IPS DF 6.9 (cell line): ENCODE measurements at regions not wholly inside any gene's neighbourhood (a gene's known extent, or its start where the extent isn't known, plus 50 kb on each side); places are given as distances from the start of the nearest gene placed in this dataset.
"Not testable (repeated sequence)": the region's sequence is repeated elsewhere in the genome, so short reads cannot be mapped to it uniquely, and the experiment has no call there.

Source experiments
- DNase-seq: peaks from one replicate; pipeline ENCODE4 v3.0.0-alpha.2; 2013; ENCODE audit warnings: low read depth, low spot score
- H3K27ac ChIP-seq: one replicate; pipeline ENCODE4 v1.5.1; 2013; ENCODE audit warnings: low read length, control low read depth
- H3K27me3 ChIP-seq: 2 replicates; pipeline ENCODE4 v1.6.1; 2013; ENCODE audit warnings: mild to moderate bottlenecking, low read length; ENCODE audit not compliant: control insufficient read depth, insufficient read depth
- H3K36me3 ChIP-seq: 2 replicates; pipeline ENCODE4 v1.6.1; 2013; ENCODE audit warnings: low read length; ENCODE audit not compliant: control insufficient read depth, insufficient read depth
- H3K4me1 ChIP-seq: 2 replicates; pipeline ENCODE4 v1.6.1; 2013; ENCODE audit warnings: low read length; ENCODE audit not compliant: control insufficient read depth, insufficient read depth
- H3K4me3 ChIP-seq: 2 replicates; pipeline ENCODE4 v1.5.1; 2013; ENCODE audit warnings: mild to moderate bottlenecking, low read length
- H3K9me3 ChIP-seq: 2 replicates; pipeline ENCODE4 v1.6.1; 2013; ENCODE audit warnings: low read length, inconsistent platforms; ENCODE audit not compliant: control insufficient read depth, insufficient read depth
- WGBS: extraction: QIAGEN DNeasy Blood & Tissue Kit; methylation state at CpG from one replicate; pipeline ENCODE4 v1.1.7; 2013; ENCODE audit warnings: mixed read lengths, missing lambda C conversion rate; ENCODE audit not compliant: insufficient read length, insufficient coverage; 5-methylcytosine and 5-hydroxymethylcytosine counted together

- Histone ChIP-seq H3K4me1 (no peaks in the 10 kb centered on the region), H3K9me3 (no peaks in the 10 kb centered on the region), H3K4me3 (no peak overlapping the region), H3K27ac (no peak overlapping the region), H3K27me3 (no peaks in the 10 kb centered on the region), H3K36me3 (no peaks in the 10 kb centered on the region)
- no CpG with 5 or more reads among the region's 7 CpGs for WGBS
- no peak for DNase-seq
Measured at GRCh38 chr7:66517212-66517909, 111.3 kb upstream of the KCTD7 start.

GRCh38 chr7:66518151-66518691 is 110.5 kb upstream of the KCTD7 start:
- Histone ChIP-seq H3K4me3 (no peak overlapping the region), H3K9me3 (no peaks in the 10 kb centered on the region), H3K4me1 (no peaks in the 10 kb centered on the region), H3K36me3 (no peaks in the 10 kb centered on the region), H3K27ac (no peak overlapping the region), H3K27me3 (no peaks in the 10 kb centered on the region)
- WGBS, result no CpG with 5 or more reads among the region's 14 CpGs
- no peak for DNase-seq

- H3K27me3 ChIP-seq, result no peaks in the 10 kb centered on the region
- no CpG with 5 or more reads among the region's 4 CpGs for WGBS
- no peak overlapping the region for H3K27ac ChIP-seq
- no peak for DNase-seq
- H3K4me1 ChIP-seq, result no peaks in the 10 kb centered on the region
- H3K4me3 ChIP-seq, result no peak overlapping the region
- no peaks in the 10 kb centered on the region for H3K36me3 ChIP-seq
- H3K9me3 ChIP-seq, result no peaks in the 10 kb centered on the region
Measured at GRCh38 chr7:66521675-66522074, 107.0 kb upstream of the KCTD7 start.

DNA sequence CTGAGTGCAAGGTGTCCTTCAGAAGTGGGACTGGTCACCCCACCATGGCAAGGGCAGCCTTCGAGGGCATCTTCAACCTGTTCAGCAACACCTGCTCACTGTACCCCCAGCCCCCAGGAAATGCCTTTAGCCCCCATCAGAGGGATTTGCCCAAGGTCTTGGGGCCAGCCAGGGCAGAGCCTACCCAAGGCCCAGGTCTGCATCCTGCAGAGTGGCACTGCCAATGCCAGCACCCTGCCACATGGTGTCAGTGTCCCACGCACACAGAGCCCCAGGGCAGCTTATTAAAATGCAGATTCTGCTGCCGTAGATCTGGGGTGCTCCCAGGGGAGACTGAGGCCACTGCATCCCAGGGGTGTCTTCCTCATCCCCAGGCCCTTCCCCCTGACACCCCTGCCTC is 106.2 kb upstream of the KCTD7 start:
- DNase-seq, result no peak
- WGBS, result no CpG with 5 or more reads among the region's 3 CpGs

GRCh38 chr7:66523409-66523808 is 105.3 kb upstream of the KCTD7 start:
- H3K4me1 ChIP-seq, result no peaks in the 10 kb centered on the region
- no peak overlapping the region for H3K27ac ChIP-seq
- WGBS, result no CpG with 5 or more reads among the region's 6 CpGs
- H3K36me3 ChIP-seq, result no peaks in the 10 kb centered on the region
- no peaks in the 10 kb centered on the region for H3K27me3 ChIP-seq
- DNase-seq, result no peak
- no peaks in the 10 kb centered on the region for H3K9me3 ChIP-seq
- no peak overlapping the region for H3K4me3 ChIP-seq

More for the DNA sequence above, 106.2 kb upstream of the KCTD7 start:
- Histone ChIP-seq H3K9me3 (no peaks in the 10 kb centered on the region), H3K36me3 (no peaks in the 10 kb centered on the region), H3K27me3 (no peaks in the 10 kb centered on the region), H3K4me3 (no peak overlapping the region), H3K27ac (no peak overlapping the region), H3K4me1 (no peaks in the 10 kb centered on the region)

DNA sequence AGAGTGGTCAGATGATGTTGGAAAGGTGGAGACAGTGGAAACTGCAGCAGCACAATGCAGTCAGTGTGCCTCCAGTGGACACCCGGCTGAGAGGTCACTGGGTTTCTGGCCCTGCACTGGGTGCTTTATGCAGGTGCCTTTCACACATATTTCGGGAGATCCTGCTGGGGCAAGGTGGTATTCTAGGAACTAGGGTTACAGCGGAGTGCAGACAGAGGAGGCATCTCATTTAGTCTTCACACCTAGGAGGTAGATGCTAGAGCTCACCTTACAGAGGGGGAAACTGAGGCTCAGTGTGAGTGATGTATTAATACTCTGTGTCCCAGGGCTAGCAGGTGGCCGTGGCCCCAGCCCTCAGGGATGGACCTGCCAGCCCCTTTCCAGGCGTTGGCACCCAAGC is 103.9 kb upstream of the KCTD7 start:
- no peaks in the 10 kb centered on the region for H3K36me3 ChIP-seq
- H3K27me3 ChIP-seq, result no peaks in the 10 kb centered on the region
- H3K4me3 ChIP-seq, result no peak overlapping the region
- no peaks in the 10 kb centered on the region for H3K4me1 ChIP-seq
- WGBS, result no CpG with 5 or more reads among the region's 5 CpGs
- DNase-seq, result no peak
- H3K27ac ChIP-seq, result no peak overlapping the region
- no peaks in the 10 kb centered on the region for H3K9me3 ChIP-seq

GRCh38 chr7:66526782-66527181 is 101.9 kb upstream of the KCTD7 start:
- not testable (repeated sequence) for DNase-seq, H3K36me3 ChIP-seq, H3K27me3 ChIP-seq, H3K9me3 ChIP-seq, H3K4me1 ChIP-seq, H3K4me3 ChIP-seq, H3K27ac ChIP-seq
- WGBS, result no CpG with 5 or more reads among the region's 4 CpGs

DNA sequence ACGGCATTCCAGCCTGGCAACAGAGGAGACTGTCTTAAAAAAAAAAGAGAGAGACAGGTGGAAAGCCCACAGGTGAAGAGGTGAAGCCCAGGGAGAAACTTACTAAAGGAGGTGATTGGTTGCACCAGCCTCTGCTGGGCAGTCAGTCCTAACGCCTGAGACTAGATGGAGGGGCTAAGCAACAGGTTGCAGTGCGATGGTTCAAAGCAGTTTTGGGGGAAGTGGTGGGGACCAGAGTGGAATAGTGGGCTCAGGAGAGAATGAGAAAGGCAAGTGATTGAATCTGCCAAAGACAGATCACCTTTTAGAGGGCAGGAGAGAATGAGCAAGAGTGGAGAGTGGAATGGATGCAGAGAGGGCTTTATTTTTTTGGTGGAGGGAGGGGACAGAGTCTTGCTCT is 100.0 kb upstream of the KCTD7 start:
- Histone ChIP-seq H3K4me1 (no peaks in the 10 kb centered on the region), H3K27ac (no peak overlapping the region), H3K9me3 (no peaks in the 10 kb centered on the region), H3K36me3 (no peaks in the 10 kb centered on the region), H3K27me3 (no peaks in the 10 kb centered on the region), H3K4me3 (no peak overlapping the region)
- no peak for DNase-seq
- no CpG with 5 or more reads among the region's 3 CpGs for WGBS

- H3K36me3 ChIP-seq, result no peaks in the 10 kb centered on the region
- no peak overlapping the region for H3K27ac ChIP-seq
- no peaks in the 10 kb centered on the region for H3K4me1 ChIP-seq
- no peak for DNase-seq
- H3K9me3 ChIP-seq, result no peaks in the 10 kb centered on the region
- no peak overlapping the region for H3K4me3 ChIP-seq
- H3K27me3 ChIP-seq, result no peaks in the 10 kb centered on the region
- WGBS, result no CpG with 5 or more reads among the region's 16 CpGs
Measured at GRCh38 chr7:66529883-66530610, 98.6 kb upstream of the KCTD7 start.

GRCh38 chr7:66535414-66536329 is 93.0 kb upstream of the KCTD7 start:
- no peaks in the 10 kb centered on the region for H3K27me3 ChIP-seq
- WGBS, result no CpG with 5 or more reads among the region's 15 CpGs
- no peaks in the 10 kb centered on the region for H3K36me3 ChIP-seq
- no peak overlapping the region for H3K27ac ChIP-seq
- H3K4me1 ChIP-seq, result no peaks in the 10 kb centered on the region
- no peak for DNase-seq
- H3K9me3 ChIP-seq, result no peaks in the 10 kb centered on the region
- H3K4me3 ChIP-seq, result no peak overlapping the region
